ENCODE measurements at regions not wholly inside any gene's neighbourhood (a gene's known extent, or its start where the extent isn't known, plus 50 kb on each side); places are given as distances from the start of the nearest gene placed in this dataset.

DNA sequence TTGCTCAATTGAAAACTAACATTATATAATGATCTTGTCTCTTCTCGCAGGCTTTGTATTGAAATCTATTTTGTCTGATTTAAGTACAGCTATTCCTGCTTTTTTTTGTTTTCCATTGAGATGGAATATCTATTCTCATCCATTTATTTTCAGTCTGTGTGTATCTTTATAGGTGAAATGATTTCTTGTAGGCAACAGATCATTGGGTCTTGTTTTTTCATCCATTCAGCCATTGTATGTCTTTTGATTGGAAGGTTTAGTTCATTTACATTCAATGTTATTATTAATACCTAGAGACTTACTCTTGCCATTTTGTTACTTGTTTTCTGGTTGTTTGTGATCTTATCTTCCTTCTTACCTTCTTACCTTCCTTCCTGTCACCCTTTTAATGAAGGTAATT lies 77.8 kb upstream of the TRPC6 start:
- Histone ChIP-seq H3K9ac (ENCODE audit: low read depth in 1 of 2, low read length in 2 of 2) (no peak overlapping the region), H3K4me1 (ENCODE audit: control insufficient read depth in 2 of 2, insufficient read depth in 2 of 2, low read length in 2 of 2) (no peaks in the 10 kb centered on the region), H3K27me3 (ENCODE audit: control insufficient read depth in 2 of 2, insufficient read depth in 2 of 2, low read length in 2 of 2) (no peaks in the 10 kb centered on the region), H3K9me3 (ENCODE audit: control insufficient read depth in 2 of 2, low read length in 2 of 2) (no peaks in the 10 kb centered on the region), H3K36me3 (ENCODE audit: control insufficient read depth in 2 of 2, insufficient read depth in 2 of 2, low read length in 2 of 2) (no peaks in the 10 kb centered on the region), H3K4me3 (ENCODE audit: low read length in 2 of 2) (no peak overlapping the region), H3K27ac (ENCODE audit: low read depth in 2 of 2, low read length in 2 of 2) (no peak overlapping the region)
